Natural killer cell (primary cell): ENCODE measurements at regions not wholly inside any gene's neighbourhood (a gene's known extent, or its start where the extent isn't known, plus 50 kb on each side); places are given as distances from the start of the nearest gene placed in this dataset.

Experiments used
- ATAC-seq, 3 donors: fragments of 150-1000 bp in 2 of 3; fragments of 200-7000 bp in 1 of 3; cut with Tn5 transposase; 1 replicate in 1 of 3; 2 replicates in 2 of 3; pipeline ENCODE4 v1.10.0; 2021; ENCODE audit warnings: mild to moderate bottlenecking in 2 of 3, moderate library complexity in 2 of 3
- DNase-seq, 2 donors: peaks; one replicate each; pipeline versions ENCODE4 v3.0.0 to v3.0.0-alpha.2; 2013 to 2021; ENCODE audit warnings: mixed read lengths in 1 of 2
- H3K27ac ChIP-seq: one replicate; pipeline ENCODE4 v1.5.1; 2013; ENCODE audit warnings: mild to moderate bottlenecking, low read length
- H3K27me3 ChIP-seq: one replicate; pipeline ENCODE4 v1.6.1; 2013; ENCODE audit warnings: low read length; ENCODE audit not compliant: control insufficient read depth, insufficient read depth
- H3K36me3 ChIP-seq: one replicate; pipeline ENCODE4 v1.6.1; 2013; ENCODE audit warnings: low read length; ENCODE audit not compliant: control insufficient read depth, insufficient read depth
- H3K4me1 ChIP-seq: one replicate; pipeline ENCODE4 v1.6.1; 2013; ENCODE audit warnings: low read length; ENCODE audit not compliant: control insufficient read depth, insufficient read depth
- H3K4me3 ChIP-seq: one replicate; pipeline ENCODE4 v1.5.1; 2013; ENCODE audit warnings: low read length
- H3K9me3 ChIP-seq: one replicate; pipeline ENCODE4 v1.6.1; 2013; ENCODE audit warnings: low read length; ENCODE audit not compliant: control insufficient read depth, insufficient read depth
- H3K27ac Mint-ChIP-seq, 2 donors: one replicate each; pipeline ENCODE4 v1.8.0; 2022; ENCODE audit warnings: mild to moderate bottlenecking in 2 of 2, mixed read lengths in 2 of 2, moderate library complexity in 1 of 2
- H3K27me3 Mint-ChIP-seq, 2 donors: one replicate each; pipeline ENCODE4 v1.8.0; 2022; ENCODE audit warnings: low read depth in 2 of 2, mixed read lengths in 2 of 2
- H3K36me3 Mint-ChIP-seq: one replicate; pipeline ENCODE4 v1.8.0; 2022; ENCODE audit warnings: mixed read lengths
- H3K4me1 Mint-ChIP-seq, 2 donors: one replicate each; pipeline ENCODE4 v1.8.0; 2022; ENCODE audit warnings: mixed read lengths in 2 of 2
- H3K4me3 Mint-ChIP-seq: one replicate; pipeline ENCODE4 v1.8.0; 2022; ENCODE audit warnings: mild to moderate bottlenecking, moderate library complexity, mixed read lengths
- H3K9me3 Mint-ChIP-seq, 2 donors: one replicate each; pipeline ENCODE4 v1.8.0; 2022; ENCODE audit warnings: mixed read lengths in 2 of 2
- WGBS: methylation state at CpG from one replicate; pipeline ENCODE4 v1.1.7; 2013; ENCODE audit warnings: missing lambda C conversion rate; ENCODE audit not compliant: insufficient coverage; 5-methylcytosine and 5-hydroxymethylcytosine counted together
- intact Hi-C: fragments of 100-400 bp; cut with micrococcal nuclease; formaldehyde crosslinking; loops from one replicate; pipeline ENCODE4 v1.14.2; 2022
- TF ChIP-seq, protein P1 (sequence below): fragments of 200-600 bp; IDR thresholded peaks from one replicate; pipeline ENCODE4 v1.8.0; 2022; ENCODE audit warnings: antibody characterized with exemption

DNA sequence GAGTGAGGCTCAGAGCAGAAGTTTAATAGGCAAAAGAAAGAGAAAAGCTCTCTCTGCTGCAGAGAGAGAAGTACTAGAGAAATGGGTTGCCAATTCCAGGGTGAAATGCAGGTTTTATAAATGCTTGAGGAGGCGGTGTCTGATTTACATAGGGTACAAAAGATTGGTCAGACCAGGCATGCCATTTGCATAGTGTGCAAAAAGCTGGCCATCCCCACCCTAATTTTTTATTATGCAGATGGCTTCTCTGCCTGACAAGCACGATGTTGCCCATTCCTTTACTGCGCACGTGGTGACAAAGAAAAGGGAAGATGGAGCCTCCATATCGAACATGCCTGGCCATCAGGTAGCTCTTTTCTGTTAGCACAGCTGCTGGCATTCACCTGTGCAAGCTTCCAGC, 209.3 kb upstream of the PPFIA2 start:
- Histone ChIP-seq H3K4me3 (no peak overlapping the region), H3K27ac (no peak overlapping the region), H3K36me3 (no peaks in the 10 kb centered on the region), H3K27me3 (no peaks in the 10 kb centered on the region), H3K9me3 (no peaks in the 10 kb centered on the region), H3K4me1 (no peaks in the 10 kb centered on the region)
- no peak overlapping the region for H3K27ac Mint-ChIP-seq
- H3K4me1 Mint-ChIP-seq, result no peaks in the 10 kb centered on the region
- H3K4me3 Mint-ChIP-seq, result no peak overlapping the region
- ATAC-seq (no peak), DNase-seq (no peak)
- no peaks in the 10 kb centered on the region for H3K36me3 Mint-ChIP-seq
- peaks cover 0 to 11% of the 10 kb centered on the region in 2 donors for H3K27me3 Mint-ChIP-seq
- WGBS, result 73% methylated on average over 5 of the region's 5 CpGs
- intact Hi-C loops, result no loop called here
- TF ChIP-seq, protein P1, sequence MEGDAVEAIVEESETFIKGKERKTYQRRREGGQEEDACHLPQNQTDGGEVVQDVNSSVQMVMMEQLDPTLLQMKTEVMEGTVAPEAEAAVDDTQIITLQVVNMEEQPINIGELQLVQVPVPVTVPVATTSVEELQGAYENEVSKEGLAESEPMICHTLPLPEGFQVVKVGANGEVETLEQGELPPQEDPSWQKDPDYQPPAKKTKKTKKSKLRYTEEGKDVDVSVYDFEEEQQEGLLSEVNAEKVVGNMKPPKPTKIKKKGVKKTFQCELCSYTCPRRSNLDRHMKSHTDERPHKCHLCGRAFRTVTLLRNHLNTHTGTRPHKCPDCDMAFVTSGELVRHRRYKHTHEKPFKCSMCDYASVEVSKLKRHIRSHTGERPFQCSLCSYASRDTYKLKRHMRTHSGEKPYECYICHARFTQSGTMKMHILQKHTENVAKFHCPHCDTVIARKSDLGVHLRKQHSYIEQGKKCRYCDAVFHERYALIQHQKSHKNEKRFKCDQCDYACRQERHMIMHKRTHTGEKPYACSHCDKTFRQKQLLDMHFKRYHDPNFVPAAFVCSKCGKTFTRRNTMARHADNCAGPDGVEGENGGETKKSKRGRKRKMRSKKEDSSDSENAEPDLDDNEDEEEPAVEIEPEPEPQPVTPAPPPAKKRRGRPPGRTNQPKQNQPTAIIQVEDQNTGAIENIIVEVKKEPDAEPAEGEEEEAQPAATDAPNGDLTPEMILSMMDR, result no peak
- H3K9me3 Mint-ChIP-seq, result peaks cover 0 to 2% of the 10 kb centered on the region in 2 donors

DNA sequence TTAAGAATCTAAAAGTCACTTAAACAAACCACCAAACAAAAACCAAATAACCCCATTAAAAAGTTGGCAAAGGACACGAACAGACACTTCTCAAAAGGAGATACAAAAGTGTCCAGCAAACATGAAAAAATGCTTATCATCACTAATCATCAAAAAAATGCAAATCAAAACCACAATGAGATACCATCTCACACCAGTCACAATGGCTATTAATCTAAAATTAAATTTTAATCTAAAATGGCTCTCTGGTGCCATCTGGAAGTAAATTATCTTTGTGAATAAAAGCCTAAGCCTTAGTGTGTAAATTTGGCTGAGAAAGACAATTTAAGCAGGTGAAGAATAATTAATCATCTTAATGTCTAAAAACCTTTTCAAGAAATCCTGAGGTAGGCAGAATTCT, 204.5 kb upstream of the PPFIA2 start:
- Histone ChIP-seq H3K4me1 (no peaks in the 10 kb centered on the region), H3K36me3 (no peaks in the 10 kb centered on the region), H3K27me3 (no peaks in the 10 kb centered on the region), H3K4me3 (no peak overlapping the region), H3K9me3 (no peaks in the 10 kb centered on the region), H3K27ac (no peak overlapping the region)
- no peak for ATAC-seq
- no peaks in the 10 kb centered on the region for H3K4me1 Mint-ChIP-seq
- no peak overlapping the region for H3K27ac Mint-ChIP-seq
- DNase-seq, result no peak
- H3K4me3 Mint-ChIP-seq, result no peak overlapping the region
- WGBS, result 63% methylated on average over 1 of the region's 1 CpG
- TF ChIP-seq, protein P1, result no peak
- H3K9me3 Mint-ChIP-seq, result no peaks in the 10 kb centered on the region
- H3K36me3 Mint-ChIP-seq, result no peaks in the 10 kb centered on the region
- intact Hi-C loops, result no loop called here
- peaks cover 0 to 3% of the 10 kb centered on the region in 2 donors for H3K27me3 Mint-ChIP-seq

GRCh38 chr12:81963026-81963425, 203.9 kb upstream of the PPFIA2 start:
- intact Hi-C loops, result no loop called here

More at GRCh38 chr12:81963026-81963425, 203.9 kb upstream of the PPFIA2 start:
- Histone ChIP-seq H3K36me3 (no peaks in the 10 kb centered on the region), H3K9me3 (no peaks in the 10 kb centered on the region), H3K4me1 (no peaks in the 10 kb centered on the region), H3K27me3 (no peaks in the 10 kb centered on the region), H3K4me3 (no peak overlapping the region), H3K27ac (no peak overlapping the region)
- no peaks in the 10 kb centered on the region for H3K9me3 Mint-ChIP-seq
- H3K4me1 Mint-ChIP-seq, result no peaks in the 10 kb centered on the region
- DNase-seq, result no peak
- ATAC-seq, result no peak
- no peak overlapping the region for H3K27ac Mint-ChIP-seq
- WGBS, result 95% methylated on average over 7 of the region's 7 CpGs
- TF ChIP-seq, protein P1, result no peak
- peaks cover 0 to 3% of the 10 kb centered on the region in 2 donors for H3K27me3 Mint-ChIP-seq
- no peak overlapping the region for H3K4me3 Mint-ChIP-seq
- H3K36me3 Mint-ChIP-seq, result no peaks in the 10 kb centered on the region
